GM21447 (cell line): ENCODE measurements at regions not wholly inside any gene's neighbourhood (a gene's known extent, or its start where the extent isn't known, plus 50 kb on each side); places are given as distances from the start of the nearest gene placed in this dataset.

Source experiments
- ATAC-seq: cut with Tn5 transposase; IDR thresholded peaks from one replicate; pipeline ENCODE4 v1.9.1; 2021; ENCODE audit not compliant: unreplicated experiment

DNA sequence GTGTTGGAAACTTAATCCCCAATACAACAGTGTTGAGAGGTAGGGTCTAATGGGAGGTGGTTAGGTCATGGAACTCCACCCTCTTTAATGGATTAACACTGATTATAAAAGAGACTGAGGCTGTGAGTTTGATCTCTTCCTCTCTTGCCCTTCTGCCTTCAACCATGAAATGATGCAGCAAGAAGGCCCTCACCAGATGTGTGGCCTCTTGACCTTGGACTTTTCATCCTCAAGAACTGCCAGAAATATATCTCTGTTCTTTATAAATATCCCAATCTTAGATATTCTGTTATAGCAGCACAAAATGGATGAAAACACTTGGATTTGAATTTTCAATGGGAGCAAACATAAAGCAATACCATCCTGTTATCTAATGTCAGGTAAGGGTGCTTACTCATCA, 67.6 kb downstream of the NMUR2 start:
- no peak for ATAC-seq

DNA sequence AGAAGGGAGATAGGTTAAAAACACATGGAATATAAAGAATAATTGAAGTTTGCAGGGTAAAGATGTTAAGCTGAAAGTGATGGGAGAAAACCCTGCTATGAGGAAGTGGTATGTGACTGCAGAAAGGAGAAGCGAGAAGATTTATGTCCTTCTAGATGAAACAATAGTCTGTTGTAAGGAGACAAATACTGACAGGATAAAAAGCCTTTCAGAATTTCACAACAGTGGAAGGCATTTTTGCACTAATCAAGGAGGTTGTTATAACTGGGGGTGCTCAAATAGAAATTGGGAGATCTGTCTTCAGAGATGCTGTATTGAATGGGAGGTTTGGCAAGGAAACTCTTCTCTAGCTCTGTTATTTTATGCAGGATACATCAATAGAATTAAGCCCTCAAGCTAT, 69.6 kb downstream of the NMUR2 start:
- no peak for ATAC-seq

DNA sequence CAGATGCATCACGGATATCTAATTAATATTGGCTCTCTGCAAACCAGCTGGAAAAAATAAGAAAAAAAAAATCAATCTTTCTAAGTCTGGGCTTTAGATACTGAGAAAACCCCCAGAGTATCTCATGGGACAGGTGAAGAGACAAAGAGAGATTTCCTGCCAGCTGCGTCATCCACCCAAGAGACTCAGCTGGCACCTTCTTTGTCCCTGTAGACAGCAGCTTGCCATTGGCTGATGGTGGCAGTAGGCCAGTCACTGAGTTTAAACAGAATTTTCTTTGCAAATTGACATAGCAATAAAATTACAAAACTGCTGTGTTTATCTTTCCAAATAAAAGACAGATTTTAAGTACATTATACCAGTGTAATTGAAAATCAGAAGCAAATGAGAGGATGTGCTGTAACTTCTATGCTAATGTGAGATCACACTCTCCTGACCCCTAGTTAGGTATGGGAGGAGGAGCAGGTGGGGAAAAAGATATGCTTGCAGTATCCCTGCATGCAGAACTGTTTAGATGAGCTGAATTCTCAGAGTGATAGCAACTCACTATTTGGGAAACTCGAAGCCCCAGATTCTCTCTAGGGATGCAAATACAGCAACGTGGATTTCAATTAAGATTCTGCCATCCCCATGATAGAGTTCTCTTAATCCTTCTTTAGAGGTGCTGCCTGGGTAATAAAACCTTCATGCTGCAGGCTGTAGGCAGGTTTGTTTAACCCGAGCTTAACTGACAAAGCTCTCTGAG, 72.2 kb downstream of the NMUR2 start:
- no peak for ATAC-seq

DNA sequence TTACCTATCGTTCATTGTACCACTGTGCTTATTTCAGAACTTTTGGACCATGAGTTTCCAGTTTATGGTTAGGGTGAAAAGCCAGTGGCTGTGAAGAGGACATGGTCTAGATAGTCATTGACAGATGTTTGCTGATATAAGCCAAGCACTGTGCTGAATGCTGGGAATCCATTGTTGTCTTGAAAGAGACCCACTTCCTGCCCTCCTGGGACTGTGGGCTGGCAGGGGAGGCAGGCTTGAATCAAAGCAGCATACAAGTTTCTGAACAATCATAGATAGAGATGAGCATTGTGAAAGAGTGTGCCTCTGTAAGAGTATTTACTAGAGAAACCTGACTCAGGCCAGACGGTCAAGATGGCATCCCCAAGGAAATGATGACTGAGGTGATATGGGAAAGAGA, 73.4 kb downstream of the NMUR2 start:
- ATAC-seq = no peak

DNA sequence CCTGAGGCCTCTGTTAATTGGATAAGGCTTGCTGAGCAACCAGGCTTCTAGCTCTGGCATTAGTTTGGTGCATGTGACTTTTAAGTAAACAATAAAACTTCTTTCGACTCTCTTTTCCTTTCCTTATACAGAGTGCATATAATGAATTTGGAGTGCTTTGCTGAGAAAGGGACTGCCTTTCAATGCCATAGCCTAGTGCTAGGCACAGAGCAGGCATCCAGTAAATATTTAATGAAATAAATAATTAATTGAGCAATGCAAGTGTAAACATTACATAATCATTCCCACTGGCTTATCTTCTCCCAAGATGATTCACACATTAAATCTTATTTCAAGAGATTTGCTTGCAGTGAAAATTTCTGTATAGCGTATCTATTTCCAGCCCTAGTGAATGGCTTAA, 74.1 kb downstream of the NMUR2 start:
- ATAC-seq = no peak

DNA sequence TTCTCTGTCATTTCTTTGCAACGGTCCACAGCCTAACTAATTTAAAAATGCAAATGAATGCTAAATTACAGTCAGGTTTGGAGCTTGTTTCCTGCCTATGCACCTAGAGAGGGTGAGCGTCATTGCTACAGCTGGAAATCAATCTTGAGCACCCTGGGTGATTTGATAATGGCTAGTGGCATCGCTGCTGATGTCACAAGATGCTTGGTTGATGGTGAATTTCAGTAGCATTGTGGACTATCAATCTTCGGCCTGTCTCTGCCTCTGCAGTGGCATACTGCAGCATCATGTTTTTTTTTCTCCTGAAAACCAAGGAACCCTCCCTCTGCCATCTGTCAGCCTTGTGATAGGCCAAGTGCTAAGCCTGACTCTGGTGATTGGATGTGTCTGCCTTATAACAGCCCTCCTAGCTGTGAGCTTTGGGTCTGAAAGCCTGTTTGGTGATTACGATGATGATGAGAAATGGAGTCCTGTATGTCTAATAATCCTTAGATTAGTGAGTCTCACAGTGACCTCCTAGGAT, 75.3 kb downstream of the NMUR2 start:
- ATAC-seq = no peak

DNA sequence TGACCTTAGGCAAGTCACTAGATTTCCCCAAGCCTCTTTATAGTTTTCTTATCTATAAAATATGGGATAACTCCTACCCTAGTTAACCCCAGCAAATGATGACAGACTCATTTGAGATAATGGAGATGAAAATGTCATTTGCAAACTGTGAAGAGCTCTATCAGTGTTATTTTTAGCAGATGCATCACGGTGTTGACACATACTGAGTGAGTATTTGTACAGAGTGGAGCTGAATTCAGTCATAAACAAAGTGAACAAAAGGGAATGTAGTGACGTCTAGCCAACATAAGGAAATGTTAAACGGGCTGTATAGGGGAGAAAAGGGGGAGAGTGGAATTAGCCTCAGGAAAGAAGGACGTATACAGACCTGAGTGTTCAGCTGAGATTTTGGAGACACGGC, 75.9 kb downstream of the NMUR2 start:
- no peak for ATAC-seq

DNA sequence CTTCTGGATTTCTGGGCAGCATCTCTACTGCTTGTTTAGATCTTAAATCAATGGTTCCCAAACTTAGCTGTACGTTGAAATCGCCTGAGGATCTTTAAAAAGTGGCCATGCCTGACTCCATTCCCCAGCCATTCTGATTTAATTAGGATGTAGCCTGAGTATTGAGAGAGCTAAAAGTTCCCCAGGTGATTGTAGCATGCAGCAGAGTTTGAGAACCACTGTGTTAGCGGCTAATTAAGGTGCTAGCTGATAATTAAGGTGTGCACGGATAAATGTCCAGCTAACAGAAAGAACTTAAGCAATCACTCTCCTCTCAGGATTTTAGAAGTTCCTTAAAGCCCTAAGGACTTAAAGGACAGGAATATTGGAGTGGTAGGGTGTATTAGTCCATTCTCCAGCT, 89.1 kb downstream of the NMUR2 start:
- no peak for ATAC-seq

DNA sequence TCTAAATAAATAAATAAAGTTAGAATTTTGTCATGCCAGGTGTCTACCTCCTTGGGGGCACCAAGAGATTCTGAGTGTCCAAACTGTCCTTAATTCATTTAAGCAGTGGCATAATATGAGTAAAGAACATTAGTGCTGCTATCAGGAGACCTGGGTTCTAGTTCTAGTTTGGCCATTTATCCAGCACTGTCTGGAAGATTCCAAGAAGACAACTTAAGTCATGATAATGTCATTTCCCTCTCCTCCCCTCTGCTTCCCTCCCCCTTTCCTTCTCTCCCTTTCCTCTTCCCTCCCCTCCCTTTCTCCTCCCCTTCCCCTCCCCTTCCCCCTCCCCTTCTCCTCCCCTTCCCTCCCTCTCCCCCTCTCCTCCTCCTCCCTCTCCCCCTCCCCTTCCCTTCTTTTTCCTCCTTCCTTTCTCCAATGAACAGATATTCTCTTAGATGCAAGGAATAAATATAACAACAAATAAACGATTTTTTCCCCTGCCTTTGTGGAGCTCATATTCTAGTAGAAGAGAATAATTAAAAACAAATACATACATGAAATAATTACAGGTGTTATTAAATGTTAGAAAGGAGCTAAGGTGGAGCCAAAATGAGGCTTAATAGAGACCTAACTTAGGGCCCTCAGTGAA, 90.8 kb downstream of the NMUR2 start:
- ATAC-seq = no peak

DNA sequence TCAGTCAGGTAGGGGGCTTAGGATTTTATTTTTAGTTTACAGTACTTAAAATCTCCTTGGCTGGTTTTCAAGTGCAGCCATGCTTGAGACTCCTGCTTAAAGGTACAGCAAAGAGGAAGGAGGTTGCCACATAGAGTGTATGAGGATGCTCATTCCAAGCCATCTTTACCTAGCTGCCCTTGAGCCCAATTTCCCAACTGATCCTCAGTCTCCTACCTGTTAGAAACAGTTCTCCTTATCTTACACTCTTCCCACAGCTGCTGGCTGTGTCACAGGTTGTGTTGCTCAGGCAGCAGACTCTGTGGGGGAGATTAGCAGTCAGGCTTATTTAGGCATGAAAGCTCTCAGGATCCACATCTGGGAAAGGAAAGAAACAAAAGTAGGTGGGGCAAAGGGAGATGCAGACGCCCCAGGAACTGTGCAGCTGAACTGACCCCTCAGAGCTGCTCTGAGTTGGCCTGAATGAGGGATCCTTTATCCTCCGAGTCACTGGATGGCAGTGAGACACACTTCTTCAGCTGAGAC, 95.1 kb downstream of the NMUR2 start:
- no peak for ATAC-seq

DNA sequence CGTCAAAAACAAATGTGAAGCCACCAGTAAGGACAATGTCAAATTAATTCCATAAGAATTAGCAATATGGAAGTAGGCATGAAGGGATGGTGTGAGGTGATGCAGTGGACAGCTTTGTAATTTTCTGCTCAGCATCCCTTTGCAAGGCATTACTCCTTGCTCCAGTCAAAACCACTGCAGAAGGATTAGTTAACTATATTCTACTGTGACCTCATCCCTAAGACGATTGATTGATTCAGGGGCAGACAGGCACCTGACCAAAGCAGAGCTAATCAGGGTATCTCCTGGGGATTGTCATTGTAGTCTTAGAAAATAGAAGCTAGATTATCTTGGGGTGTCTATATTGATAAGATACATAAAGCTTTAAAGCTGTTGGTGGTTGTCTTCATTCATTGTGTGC, 98.7 kb downstream of the NMUR2 start:
- no peak for ATAC-seq

DNA sequence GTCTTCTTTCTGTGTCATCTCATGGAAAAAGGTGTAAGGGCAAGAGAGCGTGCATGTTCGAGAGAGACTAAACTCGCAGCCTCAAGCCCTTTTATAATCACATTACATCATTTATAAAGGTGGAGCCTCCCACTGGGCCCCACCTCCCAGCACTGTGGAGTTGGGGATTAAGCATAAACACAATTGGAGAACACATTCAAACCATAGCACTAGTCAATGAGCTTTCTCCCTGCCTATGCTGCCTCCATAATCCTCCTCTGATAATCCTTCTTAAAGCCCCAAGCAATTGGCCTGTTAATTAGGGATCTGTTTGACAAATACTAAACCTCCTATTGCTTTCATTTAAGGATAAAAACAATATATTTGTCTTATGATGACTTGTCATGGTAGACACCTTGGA, 99.6 kb downstream of the NMUR2 start:
- no peak for ATAC-seq

DNA sequence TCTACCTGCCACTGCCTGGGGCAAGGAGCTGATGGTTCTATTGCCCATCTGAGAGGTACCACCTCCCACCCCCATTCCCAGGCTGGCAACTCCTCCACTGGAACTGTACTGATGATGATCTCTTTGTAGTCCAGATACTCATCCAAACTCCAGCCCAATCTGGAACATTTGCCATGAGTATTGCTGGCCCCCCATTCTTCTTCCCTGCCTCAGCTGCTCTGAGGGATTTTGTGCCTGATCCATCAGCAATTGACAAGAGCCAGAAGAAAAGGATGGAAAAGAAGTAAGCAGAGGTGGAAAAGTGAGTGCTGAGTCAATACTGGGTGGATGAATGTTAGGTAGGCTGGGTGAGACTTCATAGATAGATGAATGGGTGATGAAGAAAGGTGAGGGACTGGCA, 101.2 kb downstream of the NMUR2 start:
- no peak for ATAC-seq

DNA sequence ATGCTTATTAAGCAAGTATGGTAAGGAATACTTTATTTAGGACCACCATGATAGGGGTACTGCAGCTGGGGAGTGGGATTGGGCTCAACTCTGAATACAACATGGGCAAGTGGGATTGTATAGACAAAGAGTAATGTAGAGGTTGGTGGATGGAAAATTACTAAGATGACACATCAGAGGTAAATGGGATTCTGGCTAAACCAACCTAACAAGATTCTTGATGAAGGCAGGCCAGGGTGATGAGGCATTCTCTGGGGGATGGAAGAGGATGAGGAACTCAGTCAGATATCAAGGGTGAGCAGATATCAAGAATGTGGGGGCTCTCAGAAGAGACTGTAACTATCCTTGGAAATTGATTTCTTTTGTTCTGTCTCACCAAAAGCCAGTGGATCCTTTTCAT, 107.2 kb downstream of the NMUR2 start:
- no peak for ATAC-seq

DNA sequence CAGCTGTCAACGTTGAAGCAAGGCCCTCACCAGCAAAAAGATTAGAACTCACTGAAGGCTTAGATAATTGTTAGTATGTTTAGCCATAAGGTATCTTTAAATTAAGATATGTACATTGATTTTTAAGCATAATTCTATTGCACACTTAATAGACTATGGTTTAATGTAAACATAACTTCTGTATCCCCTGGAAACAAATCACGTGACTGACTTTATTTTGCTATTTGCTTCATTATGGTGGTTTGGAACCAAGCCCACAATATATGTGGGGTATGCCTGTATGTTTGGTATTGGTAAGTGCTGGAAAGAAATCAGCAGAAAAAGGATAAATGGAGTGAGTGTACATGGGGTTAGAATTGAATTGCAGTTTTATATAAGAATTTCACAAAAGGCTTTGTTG, 111.9 kb downstream of the NMUR2 start:
- ATAC-seq = no peak

DNA sequence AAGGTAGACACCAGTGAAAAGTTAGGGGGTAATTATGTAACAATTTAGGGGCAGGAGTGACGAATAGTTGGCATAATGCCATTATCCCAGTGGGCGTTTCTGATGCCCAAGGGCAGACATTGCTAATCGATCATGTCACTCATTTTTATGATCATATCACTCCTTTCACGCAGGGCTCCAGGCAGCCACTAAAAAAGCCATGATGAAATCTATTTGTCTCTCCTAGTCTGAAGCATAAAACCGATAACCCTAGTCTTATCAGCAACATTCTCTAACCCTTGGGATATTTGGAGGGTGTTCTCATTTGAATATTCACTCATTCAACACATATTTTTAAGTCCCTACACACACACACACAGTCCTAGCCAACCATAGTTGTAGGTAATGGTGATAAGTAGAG, 114.9 kb downstream of the NMUR2 start:
- no peak for ATAC-seq

DNA sequence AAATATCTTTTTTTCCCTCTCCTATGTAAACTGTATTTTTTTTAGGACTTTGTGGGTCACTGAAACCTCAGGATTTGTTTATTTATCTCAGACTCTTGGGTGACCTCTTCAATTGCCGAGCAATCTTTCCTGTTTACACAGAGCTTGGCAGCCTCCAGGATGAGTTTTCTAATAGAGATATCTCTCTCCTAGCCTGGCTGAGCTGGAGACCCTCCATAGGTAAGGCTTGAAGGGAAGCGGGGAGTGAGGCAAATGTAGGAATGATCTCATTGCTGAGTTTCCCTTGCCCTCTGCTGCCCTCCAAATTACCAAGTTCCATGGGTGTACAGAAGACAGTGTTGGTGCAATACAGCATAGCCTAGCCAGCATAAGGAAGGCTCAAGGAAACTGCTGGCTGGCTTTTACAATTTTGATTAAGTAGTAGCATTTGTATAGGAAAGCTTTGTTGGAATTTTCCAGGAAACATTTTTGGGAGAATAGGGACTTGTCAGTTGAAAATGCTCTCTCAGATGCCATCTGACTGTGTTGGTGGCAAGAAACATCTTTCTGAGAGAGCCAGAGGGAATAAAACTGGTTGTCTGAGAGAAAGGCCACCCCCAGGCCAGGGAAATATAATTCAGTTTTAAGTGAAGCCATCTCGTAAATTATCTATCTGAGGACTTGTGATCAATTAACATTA, 116.0 kb downstream of the NMUR2 start:
- no peak for ATAC-seq

DNA sequence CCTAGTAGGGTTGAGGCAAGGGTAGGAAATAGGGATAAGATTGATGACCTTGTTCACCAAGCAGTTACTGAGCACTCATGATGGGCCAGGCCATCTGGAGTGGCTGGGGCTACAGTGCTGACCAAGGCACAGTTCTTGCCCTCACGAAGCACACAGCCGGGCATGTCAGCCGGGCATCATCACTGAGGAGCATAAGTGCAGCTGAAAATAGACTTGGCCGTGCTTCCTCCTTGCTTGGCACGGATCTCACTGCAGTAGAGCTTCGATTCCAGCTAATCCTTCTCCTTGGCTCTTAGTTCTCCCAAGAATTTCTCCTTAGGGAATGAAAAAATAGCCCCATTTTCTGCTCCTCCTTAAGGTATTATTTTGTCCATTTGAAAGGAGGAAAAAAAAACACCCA, 116.6 kb downstream of the NMUR2 start:
- no peak for ATAC-seq

DNA sequence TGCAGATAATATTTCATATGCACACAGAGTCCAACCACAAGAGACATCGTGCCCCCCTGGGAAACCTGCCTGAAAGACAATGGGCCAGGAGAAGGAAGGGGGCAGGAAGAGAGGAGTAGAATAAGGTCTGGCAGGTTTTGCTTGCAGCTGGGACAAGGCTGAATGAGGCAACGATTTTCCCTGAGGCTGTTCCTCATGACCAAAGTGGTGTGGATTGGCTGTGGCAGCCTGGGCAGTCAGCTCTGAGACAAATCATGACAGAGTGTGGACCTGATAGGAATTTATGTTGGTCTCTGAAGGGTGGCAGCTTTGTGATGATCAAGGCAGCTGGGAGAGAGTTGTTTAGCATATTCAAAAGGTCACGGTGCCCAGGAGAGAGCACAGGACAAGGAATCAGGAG, 119.3 kb downstream of the NMUR2 start:
- ATAC-seq = no peak

DNA sequence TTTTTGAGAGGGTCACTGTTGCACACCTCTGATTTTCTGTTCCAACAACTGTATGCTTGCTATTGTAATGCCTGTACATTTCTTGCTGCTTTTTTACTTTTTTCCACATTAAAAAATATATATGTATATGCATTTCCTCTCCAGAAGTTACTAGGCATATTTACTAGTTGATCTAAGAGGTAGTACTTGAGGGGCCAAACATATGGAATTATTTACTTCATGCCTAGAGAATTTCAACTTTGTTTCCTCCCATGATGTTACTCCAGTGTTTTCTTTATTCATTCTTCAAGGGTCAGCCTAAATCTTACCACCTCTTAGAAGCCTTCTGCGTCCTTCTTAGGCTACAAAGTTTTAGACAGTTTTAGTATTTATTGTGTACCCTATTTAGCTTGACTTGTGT, 122.7 kb downstream of the NMUR2 start:
- ATAC-seq = no peak

DNA sequence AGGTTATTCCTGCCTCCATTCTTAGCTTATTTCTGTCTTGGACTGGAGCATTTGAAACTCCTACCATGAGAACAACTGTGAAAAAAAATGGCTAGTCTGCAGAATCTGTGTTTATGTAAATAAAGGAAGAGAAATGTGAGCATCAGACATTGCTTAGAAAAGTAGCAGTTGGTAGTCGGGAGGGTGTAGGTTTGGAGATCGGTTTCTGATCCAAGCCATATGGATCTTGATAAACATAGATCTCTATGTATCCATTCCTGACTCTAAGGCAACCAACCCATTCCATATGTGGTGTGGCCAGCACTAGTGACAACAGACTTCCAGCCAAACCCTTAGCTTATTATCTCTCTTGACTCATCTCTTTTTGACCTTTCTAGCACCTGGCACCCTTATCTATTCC, 127.1 kb downstream of the NMUR2 start:
- no peak for ATAC-seq

DNA sequence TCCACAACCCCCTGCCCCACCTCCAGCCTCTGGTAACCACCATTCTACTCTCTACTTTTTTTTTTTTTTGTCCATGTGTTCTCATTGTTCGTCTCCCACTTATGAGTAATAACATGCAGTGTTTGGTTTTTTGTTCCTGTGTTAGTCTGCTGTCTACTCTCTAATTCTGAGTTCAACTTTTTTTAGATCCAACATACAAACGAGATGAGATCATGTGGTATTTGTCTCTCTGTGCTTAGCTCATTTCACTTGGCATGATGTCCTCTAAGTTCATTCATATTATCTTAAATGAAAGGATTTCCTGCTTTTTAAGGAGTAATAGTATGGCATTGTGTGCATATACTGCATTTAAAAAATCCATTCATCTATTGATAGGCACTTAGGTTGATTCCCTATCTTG, 130.9 kb downstream of the NMUR2 start:
- ATAC-seq = no peak
